HEK293T (cell line): ENCODE measurements at regions not wholly inside any gene's neighbourhood (a gene's known extent, or its start where the extent isn't known, plus 50 kb on each side); places are given as distances from the start of the nearest gene placed in this dataset.
A peak's percentile ranks its signal among the peaks of the same experiment; 100 is the strongest.
"Not testable (repeated sequence)": the region's sequence is repeated elsewhere in the genome, so short reads cannot be mapped to it uniquely, and the experiment has no call there.

Source experiments
- CTCF ChIA-PET: fragments of 350-600 bp; formaldehyde crosslinking; extraction: SDS; loops from one replicate; lab custom pipeline; 2021; ENCODE audit warnings: antibody characterized with exemption, inconsistent platforms; lab: Yijun Ruan, JAX
- POLR2A ChIA-PET: fragments of 350-600 bp; formaldehyde crosslinking; extraction: SDS; loops from one replicate; lab custom pipeline; 2020; ENCODE audit warnings: antibody characterized with exemption, inconsistent platforms; lab: Yijun Ruan, JAX
- DNase-seq: peaks from one replicate; pipeline ENCODE4 v3.0.0; 2012; ENCODE audit warnings: mixed read lengths; ENCODE audit errors: extremely low spot score
- ARNT ChIP-seq: fragments of 450-650 bp; IDR thresholded peaks from 2 replicates; pipeline ENCODE4 v1.6.1; 2017; ENCODE audit warnings: mild to moderate bottlenecking
- FOXM1 ChIP-seq: fragments of 450-650 bp; IDR thresholded peaks from 2 replicates; pipeline ENCODE4 v1.6.1; 2017; ENCODE audit warnings: mild to moderate bottlenecking, borderline replicate concordance
- HDGF ChIP-seq: fragments of 450-650 bp; IDR thresholded peaks from 2 replicates; pipeline ENCODE4 v1.6.1; 2017; ENCODE audit warnings: antibody characterized with exemption, borderline replicate concordance
- SP1 ChIP-seq: fragments of 450-650 bp; IDR thresholded peaks from 2 replicates; pipeline ENCODE4 v1.6.1; 2017
- TF ChIP-seq, protein P1 (sequence below): fragments of 450-650 bp; IDR thresholded peaks from 2 replicates; pipeline ENCODE4 v1.6.1; 2016

DNA sequence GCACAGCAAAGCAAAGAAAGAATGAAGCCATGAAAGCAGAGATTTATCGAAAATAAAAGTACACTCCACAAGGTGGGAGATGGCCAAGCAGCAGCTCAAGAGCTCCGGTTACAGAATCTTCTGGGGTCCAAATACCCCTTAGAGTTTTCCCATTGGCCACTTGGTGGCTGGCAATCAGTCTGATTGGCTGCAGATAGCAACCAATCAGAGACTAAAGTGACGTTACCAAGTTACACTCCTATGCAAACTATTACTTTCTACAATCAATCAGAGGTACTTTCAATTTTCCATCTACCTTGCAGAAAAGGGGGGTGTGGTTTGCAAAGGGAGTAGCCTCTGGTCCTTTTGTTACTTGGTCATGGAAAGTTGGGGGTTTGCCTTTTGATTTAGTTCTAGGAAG, 58.0 kb upstream of the AUTS2 start:
- CTCF ChIA-PET, result no interaction called here
- no peak for TF ChIP-seq FOXM1
- TF ChIP-seq, protein P1, sequence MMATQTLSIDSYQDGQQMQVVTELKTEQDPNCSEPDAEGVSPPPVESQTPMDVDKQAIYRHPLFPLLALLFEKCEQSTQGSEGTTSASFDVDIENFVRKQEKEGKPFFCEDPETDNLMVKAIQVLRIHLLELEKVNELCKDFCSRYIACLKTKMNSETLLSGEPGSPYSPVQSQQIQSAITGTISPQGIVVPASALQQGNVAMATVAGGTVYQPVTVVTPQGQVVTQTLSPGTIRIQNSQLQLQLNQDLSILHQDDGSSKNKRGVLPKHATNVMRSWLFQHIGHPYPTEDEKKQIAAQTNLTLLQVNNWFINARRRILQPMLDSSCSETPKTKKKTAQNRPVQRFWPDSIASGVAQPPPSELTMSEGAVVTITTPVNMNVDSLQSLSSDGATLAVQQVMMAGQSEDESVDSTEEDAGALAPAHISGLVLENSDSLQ, result peak; percentile 49; the same call in 1 of the 2 replicates
- no peak for DNase-seq

DNA sequence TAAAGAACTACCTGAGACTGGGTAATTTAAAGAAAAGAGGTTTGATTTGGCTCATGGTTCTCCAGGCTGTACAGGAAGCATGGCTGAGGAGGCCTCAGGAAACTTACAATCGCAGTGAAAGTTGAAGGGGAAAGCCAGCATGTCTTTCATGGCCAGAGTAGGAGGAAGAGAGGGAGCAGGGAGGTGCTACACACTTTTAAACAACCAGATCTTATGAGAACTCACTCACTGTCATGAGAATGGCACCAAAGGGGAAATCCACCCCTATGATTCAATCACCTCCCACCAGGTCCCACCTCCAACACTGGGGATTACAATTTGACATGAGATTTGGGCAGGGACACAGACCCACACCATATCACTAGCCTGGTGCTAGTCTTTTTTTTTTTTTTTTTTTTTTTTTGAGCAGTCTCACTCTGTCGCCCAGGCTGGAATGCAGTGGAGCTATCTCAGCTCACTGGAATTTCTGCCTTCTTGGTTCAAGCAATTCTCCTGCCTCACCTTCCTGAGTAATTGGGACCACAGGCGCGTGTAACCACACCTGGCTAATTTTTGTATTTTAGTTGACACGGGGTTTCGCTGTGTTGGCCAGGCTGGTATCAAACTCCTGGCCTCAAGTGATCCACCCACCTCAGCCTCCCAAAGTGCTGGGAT, 56.4 kb upstream of the AUTS2 start:
- CTCF ChIA-PET, DNase-seq, POLR2A ChIA-PET: not testable (repeated sequence)

More for the DNA sequence above, 58.0 kb upstream of the AUTS2 start:
- POLR2A ChIA-PET, result no interaction called here

DNA sequence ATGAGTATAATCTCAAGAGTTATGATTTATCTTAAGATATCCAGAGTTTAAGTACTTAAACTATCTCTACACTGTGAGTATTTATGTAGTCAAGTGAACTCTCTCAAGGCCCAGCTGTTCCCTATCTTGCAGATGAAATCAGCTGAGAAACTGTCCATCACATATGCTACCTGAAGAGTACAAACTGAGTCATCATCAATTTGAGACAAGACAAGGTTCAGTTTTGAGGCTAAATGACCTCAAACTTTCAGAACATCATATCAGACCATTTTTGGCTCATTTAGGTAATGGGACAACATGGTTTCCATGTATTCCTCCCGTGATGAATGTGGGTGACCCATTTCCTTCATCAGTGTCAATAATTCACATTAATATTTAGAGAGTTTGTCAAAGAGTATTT, 53.1 kb upstream of the AUTS2 start:
- POLR2A ChIA-PET, result no interaction called here
- TF ChIP-seq ARNT (no peak), SP1 (no peak), HDGF (no peak)
- CTCF ChIA-PET, result no interaction called here
- no peak for DNase-seq
